ENCODE measurements at regions not wholly inside any gene's neighbourhood (a gene's known extent, or its start where the extent isn't known, plus 50 kb on each side); places are given as distances from the start of the nearest gene placed in this dataset.
A peak's percentile ranks its signal among the peaks of the same experiment; 100 is the strongest.

- H3K4me3 ChIP-seq (ENCODE audit: control insufficient read depth, low read depth, low read length), result no peak overlapping the region
- no peak for DNase-seq (ENCODE audit: low read depth)
- no peak for TF ChIP-seq CTCF (IDR thresholded peaks at IDR 0.05; ENCODE audit: control insufficient read depth, insufficient read depth, low read depth, low read length, missing control alignments)
Measured at GRCh38 chr18:73590950-73591349, 556.7 kb downstream of the FBXO15 start.

GRCh38 chr18:73579698-73580097 lies 567.9 kb downstream of the FBXO15 start:
- no peak overlapping the region for H3K4me3 ChIP-seq (ENCODE audit: control insufficient read depth, low read depth, low read length)
- no peak for TF ChIP-seq CTCF (IDR thresholded peaks at IDR 0.05; ENCODE audit: control insufficient read depth, insufficient read depth, low read depth, low read length, missing control alignments)
- no peak for DNase-seq (ENCODE audit: low read depth)

GRCh38 chr18:73577365-73577764 lies 570.3 kb downstream of the FBXO15 start:
- peak; percentile 18 for DNase-seq (ENCODE audit: low read depth)
- TF ChIP-seq CTCF (IDR thresholded peaks at IDR 0.05; ENCODE audit: control insufficient read depth, insufficient read depth, low read depth, low read length, missing control alignments), result no peak
- no peak overlapping the region for H3K4me3 ChIP-seq (ENCODE audit: control insufficient read depth, low read depth, low read length)

GRCh38 chr18:73563901-73564472 lies 583.6 kb downstream of the FBXO15 start:
- TF ChIP-seq CTCF (IDR thresholded peaks at IDR 0.05; ENCODE audit: control insufficient read depth, insufficient read depth, low read depth, low read length, missing control alignments), result no peak
- DNase-seq (ENCODE audit: low read depth), result peak; percentile 34
- H3K4me3 ChIP-seq (ENCODE audit: control insufficient read depth, low read depth, low read length), result no peak overlapping the region

- DNase-seq (ENCODE audit: low read depth), result peak; percentile 48
- no peak for TF ChIP-seq CTCF (IDR thresholded peaks at IDR 0.05; ENCODE audit: control insufficient read depth, insufficient read depth, low read depth, low read length, missing control alignments)
- H3K4me3 ChIP-seq (ENCODE audit: control insufficient read depth, low read depth, low read length), result no peak overlapping the region
Measured at GRCh38 chr18:73563345-73563744, 584.3 kb downstream of the FBXO15 start.

GRCh38 chr18:73556904-73557303 lies 590.7 kb downstream of the FBXO15 start:
- H3K4me3 ChIP-seq (ENCODE audit: control insufficient read depth, low read depth, low read length), result no peak overlapping the region
- no peak for DNase-seq (ENCODE audit: low read depth)
- TF ChIP-seq CTCF (IDR thresholded peaks at IDR 0.05; ENCODE audit: control insufficient read depth, insufficient read depth, low read depth, low read length, missing control alignments), result no peak

- no peak overlapping the region for H3K4me3 ChIP-seq (ENCODE audit: control insufficient read depth, low read depth, low read length)
- DNase-seq (ENCODE audit: low read depth), result no peak
Measured at GRCh38 chr18:73552171-73552570, 595.5 kb downstream of the FBXO15 start.

More at GRCh38 chr18:73552171-73552570, 595.5 kb downstream of the FBXO15 start:
- no peak for TF ChIP-seq CTCF (IDR thresholded peaks at IDR 0.05; ENCODE audit: control insufficient read depth, insufficient read depth, low read depth, low read length, missing control alignments)

Data from AG09309 (cell line).